Sigmoid colon (tissue), 4 donors: ENCODE measurements at regions not wholly inside any gene's neighbourhood (a gene's known extent, or its start where the extent isn't known, plus 50 kb on each side); places are given as distances from the start of the nearest gene placed in this dataset.

ENCODE experiments used
- POLR2A ChIP-seq, 2 donors: fragments of 450-650 bp; IDR thresholded peaks; one replicate each; pipeline ENCODE4 v1.6.1; 2016; ENCODE audit warnings: antibody characterized with exemption in 2 of 2, mild to moderate bottlenecking in 2 of 2, moderate library complexity in 2 of 2
- POLR2AphosphoS5 ChIP-seq, 4 donors: sonication (generic); formaldehyde crosslinking; IDR thresholded peaks; one replicate each; pipeline ENCODE4 v1.6.1; 2017; ENCODE audit warnings: antibody characterized with exemption in 4 of 4
- TF ChIP-seq, protein P1 (sequence below), 4 experiments: fragments of 450-650 bp in 3 of 4; fragments of 200-600 bp in 1 of 4; IDR thresholded peaks; one replicate each; pipeline ENCODE4 v1.5.1; 2016 to 2019; ENCODE audit warnings: antibody characterized with exemption in 4 of 4, mild to moderate bottlenecking in 3 of 4, moderate library complexity in 2 of 4

GRCh38 chr4:144403893-144404292, 242.1 kb upstream of the HHIP start:
- TF ChIP-seq, protein P1, sequence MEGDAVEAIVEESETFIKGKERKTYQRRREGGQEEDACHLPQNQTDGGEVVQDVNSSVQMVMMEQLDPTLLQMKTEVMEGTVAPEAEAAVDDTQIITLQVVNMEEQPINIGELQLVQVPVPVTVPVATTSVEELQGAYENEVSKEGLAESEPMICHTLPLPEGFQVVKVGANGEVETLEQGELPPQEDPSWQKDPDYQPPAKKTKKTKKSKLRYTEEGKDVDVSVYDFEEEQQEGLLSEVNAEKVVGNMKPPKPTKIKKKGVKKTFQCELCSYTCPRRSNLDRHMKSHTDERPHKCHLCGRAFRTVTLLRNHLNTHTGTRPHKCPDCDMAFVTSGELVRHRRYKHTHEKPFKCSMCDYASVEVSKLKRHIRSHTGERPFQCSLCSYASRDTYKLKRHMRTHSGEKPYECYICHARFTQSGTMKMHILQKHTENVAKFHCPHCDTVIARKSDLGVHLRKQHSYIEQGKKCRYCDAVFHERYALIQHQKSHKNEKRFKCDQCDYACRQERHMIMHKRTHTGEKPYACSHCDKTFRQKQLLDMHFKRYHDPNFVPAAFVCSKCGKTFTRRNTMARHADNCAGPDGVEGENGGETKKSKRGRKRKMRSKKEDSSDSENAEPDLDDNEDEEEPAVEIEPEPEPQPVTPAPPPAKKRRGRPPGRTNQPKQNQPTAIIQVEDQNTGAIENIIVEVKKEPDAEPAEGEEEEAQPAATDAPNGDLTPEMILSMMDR (IDR thresholded peaks at IDR 0.05): no peak
- TF ChIP-seq POLR2AphosphoS5 (IDR thresholded peaks at IDR 0.05) (no peak), POLR2A (IDR thresholded peaks at IDR 0.05) (no peak)
